Panc1 (cell line): ENCODE measurements at regions not wholly inside any gene's neighbourhood (a gene's known extent, or its start where the extent isn't known, plus 50 kb on each side); places are given as distances from the start of the nearest gene placed in this dataset.

Source experiments
- POLR2AphosphoS5 ChIP-seq: IDR thresholded peaks from 2 replicates; pipeline ENCODE4 v1.6.1; 2012; ENCODE audit warnings: mild to moderate bottlenecking, low read depth, low read length, moderate library complexity
- SIN3A ChIP-seq: IDR thresholded peaks from 2 replicates; pipeline ENCODE4 v1.6.1; 2012; ENCODE audit warnings: low read depth, mild to moderate bottlenecking, low read length, moderate library complexity, borderline replicate concordance; ENCODE audit not compliant: insufficient read depth
- TF ChIP-seq, protein P1 (sequence below): fragments of 450-650 bp; IDR thresholded peaks from 2 replicates; pipeline ENCODE4 v1.5.1; 2017; ENCODE audit warnings: mild to moderate bottlenecking

DNA sequence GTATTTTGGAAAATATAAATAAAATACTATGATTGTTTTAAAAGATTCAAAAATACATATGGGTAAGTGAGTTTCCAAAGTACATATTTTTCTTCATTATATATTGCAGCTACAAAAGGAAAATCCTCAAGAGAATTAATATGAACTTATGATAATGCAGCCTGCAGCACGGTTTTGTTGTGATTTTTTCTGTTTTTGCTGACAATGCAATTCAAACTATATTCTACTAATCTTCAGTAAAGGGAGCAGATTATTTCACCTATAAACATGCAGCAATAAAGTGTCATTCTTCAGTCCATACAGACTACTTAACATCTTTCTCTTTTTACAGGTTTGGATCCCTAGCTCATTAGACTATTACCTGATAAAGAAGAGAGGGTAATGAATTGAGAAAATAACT lies 582.1 kb upstream of the MGAT4C start:
- TF ChIP-seq, protein P1, sequence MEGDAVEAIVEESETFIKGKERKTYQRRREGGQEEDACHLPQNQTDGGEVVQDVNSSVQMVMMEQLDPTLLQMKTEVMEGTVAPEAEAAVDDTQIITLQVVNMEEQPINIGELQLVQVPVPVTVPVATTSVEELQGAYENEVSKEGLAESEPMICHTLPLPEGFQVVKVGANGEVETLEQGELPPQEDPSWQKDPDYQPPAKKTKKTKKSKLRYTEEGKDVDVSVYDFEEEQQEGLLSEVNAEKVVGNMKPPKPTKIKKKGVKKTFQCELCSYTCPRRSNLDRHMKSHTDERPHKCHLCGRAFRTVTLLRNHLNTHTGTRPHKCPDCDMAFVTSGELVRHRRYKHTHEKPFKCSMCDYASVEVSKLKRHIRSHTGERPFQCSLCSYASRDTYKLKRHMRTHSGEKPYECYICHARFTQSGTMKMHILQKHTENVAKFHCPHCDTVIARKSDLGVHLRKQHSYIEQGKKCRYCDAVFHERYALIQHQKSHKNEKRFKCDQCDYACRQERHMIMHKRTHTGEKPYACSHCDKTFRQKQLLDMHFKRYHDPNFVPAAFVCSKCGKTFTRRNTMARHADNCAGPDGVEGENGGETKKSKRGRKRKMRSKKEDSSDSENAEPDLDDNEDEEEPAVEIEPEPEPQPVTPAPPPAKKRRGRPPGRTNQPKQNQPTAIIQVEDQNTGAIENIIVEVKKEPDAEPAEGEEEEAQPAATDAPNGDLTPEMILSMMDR, result no peak
- TF ChIP-seq POLR2AphosphoS5, result no peak
- no peak for TF ChIP-seq SIN3A
